Loucy (cell line): ENCODE measurements at regions not wholly inside any gene's neighbourhood (a gene's known extent, or its start where the extent isn't known, plus 50 kb on each side); places are given as distances from the start of the nearest gene placed in this dataset.

ENCODE experiments used
- H2AFZ ChIP-seq: fragments of 200-600 bp; sonication (generic); 2 replicates; pipeline ENCODE4 v1.6.0; 2016; ENCODE audit warnings: antibody characterized with exemption, mild to moderate bottlenecking, low read length, moderate library complexity
- H3F3A ChIP-seq: fragments of 200-600 bp; 2 replicates; pipeline ENCODE4 v1.6.0; 2016; ENCODE audit warnings: antibody characterized with exemption, low read depth, mild to moderate bottlenecking
- H3K27me3 ChIP-seq: fragments of 200-600 bp; sonication (generic); 2 replicates; pipeline ENCODE4 v1.6.1; 2014; ENCODE audit warnings: low read length, mild to moderate bottlenecking; ENCODE audit not compliant: insufficient read depth, poor library complexity, severe bottlenecking
- H3K36me3 ChIP-seq: fragments of 200-600 bp; sonication (generic); 2 replicates; pipeline ENCODE4 v1.6.1; 2016; ENCODE audit warnings: low read length; ENCODE audit not compliant: insufficient read depth
- H3K4me1 ChIP-seq: fragments of 200-600 bp; sonication (generic); 2 replicates; pipeline ENCODE4 v1.5.1; 2014; ENCODE audit warnings: low read length, mild to moderate bottlenecking; ENCODE audit not compliant: insufficient read depth, poor library complexity, severe bottlenecking
- H3K4me2 ChIP-seq: fragments of 200-600 bp; sonication (generic); 2 replicates; pipeline ENCODE4 v1.6.0; 2014; ENCODE audit warnings: antibody characterized with exemption, low read length, low read depth, mild to moderate bottlenecking; ENCODE audit not compliant: poor library complexity, severe bottlenecking
- H3K4me3 ChIP-seq: fragments of 200-600 bp; sonication (generic); 2 replicates; pipeline ENCODE4 v1.5.1; 2014; ENCODE audit warnings: low read length, mild to moderate bottlenecking, mixed read lengths; ENCODE audit not compliant: poor library complexity, severe bottlenecking
- H3K79me2 ChIP-seq: fragments of 200-600 bp; sonication (generic); 2 replicates; pipeline ENCODE4 v1.6.1; 2014; ENCODE audit warnings: low read length; ENCODE audit not compliant: insufficient read depth
- H3K9ac ChIP-seq: fragments of 200-600 bp; sonication (generic); 2 replicates; pipeline ENCODE4 v1.6.0; 2014; ENCODE audit warnings: mild to moderate bottlenecking, low read depth, low read length, moderate library complexity; ENCODE audit not compliant: poor library complexity, severe bottlenecking
- H3K9me2 ChIP-seq: fragments of 200-600 bp; sonication (generic); replicated peaks from 2 replicates; pipeline ENCODE4 v1.6.1; 2016; ENCODE audit warnings: low read depth, low read length, mixed read lengths
- H3K9me3 ChIP-seq: fragments of 200-600 bp; sonication (generic); 2 replicates; pipeline ENCODE4 v1.6.1; 2014; ENCODE audit warnings: mild to moderate bottlenecking, antibody characterized with exemption, low read length, low read depth; ENCODE audit not compliant: insufficient read depth
- H4K20me1 ChIP-seq: fragments of 200-600 bp; sonication (generic); 2 replicates; pipeline ENCODE4 v1.6.0; 2014; ENCODE audit warnings: antibody characterized with exemption, low read length, mild to moderate bottlenecking; ENCODE audit not compliant: insufficient read depth, poor library complexity, severe bottlenecking
- CTCF ChIP-seq: fragments of 200-600 bp; sonication (generic); conservative IDR thresholded peaks from 2 replicates; pipeline ENCODE4 v1.5.1; 2014; ENCODE audit warnings: mild to moderate bottlenecking, antibody characterized with exemption, low read length
- EZH2phosphoT487 ChIP-seq: fragments of 200-600 bp; IDR thresholded peaks from 2 replicates; pipeline ENCODE4 v1.6.1; 2018; ENCODE audit warnings: antibody characterized with exemption, mild to moderate bottlenecking, moderate library complexity, borderline replicate concordance

DNA sequence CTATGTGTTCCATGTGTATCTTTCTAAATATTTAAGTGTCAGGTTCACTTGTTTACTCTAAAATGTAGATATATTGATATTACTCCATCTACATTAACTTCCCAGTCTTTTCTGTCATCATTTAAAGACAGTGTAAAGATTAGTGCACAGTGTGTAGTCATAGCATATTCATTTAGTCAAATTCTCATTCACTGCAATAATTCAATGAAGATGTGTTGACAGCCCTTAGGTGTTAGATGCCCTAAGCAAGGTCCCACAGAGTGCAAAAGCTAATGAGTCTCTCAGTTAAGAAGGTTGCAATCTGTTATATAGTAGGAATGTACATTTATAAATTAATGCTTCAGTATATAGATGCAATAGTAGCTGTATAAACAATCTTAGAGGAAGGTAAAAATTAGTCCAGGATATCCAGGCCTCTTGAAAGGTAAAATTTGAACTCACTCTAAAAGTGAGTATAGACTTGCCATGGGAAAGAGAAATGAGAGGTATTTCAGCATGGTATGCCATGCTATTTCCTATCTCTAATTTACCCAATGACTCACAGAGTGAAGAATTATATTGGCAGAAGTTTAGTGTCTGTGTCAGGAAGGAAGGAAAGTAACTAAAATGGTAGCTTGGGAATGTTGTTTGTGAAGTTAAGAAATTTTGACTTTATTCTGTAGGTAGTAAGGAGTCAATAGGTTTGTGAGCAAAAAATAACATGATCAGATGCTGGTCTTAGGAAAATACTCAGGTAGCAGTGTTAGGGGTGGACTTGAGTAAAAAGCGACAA, 969.9 kb upstream of the CITED2 start:
- Histone ChIP-seq H3K36me3 (no peaks in the 10 kb centered on the region), H2AFZ (no peak overlapping the region), H3K79me2 (no peaks in the 10 kb centered on the region), H3F3A (no peaks in the 10 kb centered on the region), H3K4me2 (no peak overlapping the region), H4K20me1 (no peaks in the 10 kb centered on the region), H3K9ac (no peak overlapping the region), H3K4me1 (no peaks in the 10 kb centered on the region), H3K9me2 (no peaks in the 10 kb centered on the region), H3K9me3 (no peaks in the 10 kb centered on the region; the same call in 1 of the 2 replicates), H3K27me3 (no peaks in the 10 kb centered on the region), H3K4me3 (no peak overlapping the region)
- no peak for TF ChIP-seq CTCF
- no peak for TF ChIP-seq EZH2phosphoT487

DNA sequence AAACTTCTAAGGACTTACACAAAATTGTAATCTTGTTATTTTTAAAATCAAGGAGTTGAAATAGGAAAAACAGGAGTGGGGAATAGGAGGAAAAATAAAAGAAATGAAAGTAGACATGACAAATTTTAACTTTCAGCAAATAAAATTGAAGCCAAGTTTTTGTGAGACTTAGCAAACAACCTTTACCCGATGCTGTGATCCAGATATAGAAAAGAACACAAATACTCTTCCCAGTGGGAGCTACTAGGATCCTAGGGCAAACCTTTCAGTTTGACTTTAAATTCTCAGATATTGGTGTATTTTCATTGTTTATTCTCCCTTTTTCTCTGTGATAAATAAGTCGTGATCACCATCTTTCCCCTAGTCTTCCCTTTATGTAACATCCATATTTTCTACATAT, 968.7 kb upstream of the CITED2 start:
- TF ChIP-seq CTCF, result no peak
- TF ChIP-seq EZH2phosphoT487, result no peak
- H4K20me1 ChIP-seq, result no peaks in the 10 kb centered on the region
- H2AFZ ChIP-seq, result no peak overlapping the region

DNA sequence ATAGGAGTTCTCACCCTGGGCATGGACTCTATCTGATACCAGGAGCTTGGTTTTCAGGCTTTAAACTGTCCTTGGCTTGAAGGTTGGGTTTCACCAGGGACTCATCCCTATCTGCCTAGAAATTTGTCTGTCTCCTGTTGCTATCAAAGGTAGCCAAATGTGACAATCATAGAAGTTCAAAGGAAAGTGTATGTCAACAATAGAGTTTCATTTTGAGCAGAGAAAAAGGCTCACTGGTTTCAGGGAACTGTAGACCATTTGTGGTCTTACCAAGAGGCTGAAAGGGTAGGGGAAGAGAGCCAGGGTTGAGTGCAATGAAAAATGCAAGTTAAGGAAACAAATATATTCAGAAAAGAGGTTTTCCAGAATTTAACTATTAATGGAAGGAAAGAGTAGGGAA, 966.8 kb upstream of the CITED2 start:
- Histone ChIP-seq H3K9me3 (no peaks in the 10 kb centered on the region; the same call in 1 of the 2 replicates), H3K4me2 (no peak overlapping the region), H3K9ac (no peak overlapping the region), H3K4me1 (no peaks in the 10 kb centered on the region), H2AFZ (no peak overlapping the region), H3F3A (no peaks in the 10 kb centered on the region), H3K27me3 (no peaks in the 10 kb centered on the region), H3K9me2 (no peaks in the 10 kb centered on the region), H3K4me3 (no peak overlapping the region), H3K36me3 (no peaks in the 10 kb centered on the region), H4K20me1 (no peaks in the 10 kb centered on the region), H3K79me2 (no peaks in the 10 kb centered on the region)
- no peak for TF ChIP-seq EZH2phosphoT487
- TF ChIP-seq CTCF, result no peak

More for the DNA sequence above, 968.7 kb upstream of the CITED2 start:
- no peaks in the 10 kb centered on the region for H3K79me2 ChIP-seq
- H3K9me2 ChIP-seq, result no peaks in the 10 kb centered on the region
- H3K27me3 ChIP-seq, result no peaks in the 10 kb centered on the region
- no peak overlapping the region for H3K4me3 ChIP-seq
- H3F3A ChIP-seq, result no peaks in the 10 kb centered on the region
- H3K4me1 ChIP-seq, result no peaks in the 10 kb centered on the region
- no peak overlapping the region for H3K9ac ChIP-seq
- no peaks in the 10 kb centered on the region for H3K36me3 ChIP-seq
- no peak overlapping the region for H3K4me2 ChIP-seq
- H3K9me3 ChIP-seq, result no peaks in the 10 kb centered on the region; the same call in 1 of the 2 replicates
